ENCODE measurements at regions not wholly inside any gene's neighbourhood (a gene's known extent, or its start where the extent isn't known, plus 50 kb on each side); places are given as distances from the start of the nearest gene placed in this dataset.

GRCh38 chr12:58270966-58271705 lies 329.8 kb downstream of the ATP23 start:
- ATAC-seq, result no peak

- no peak for ATAC-seq
Observed at GRCh38 chr12:58272461-58272860, 331.1 kb downstream of the ATP23 start.

- ATAC-seq, result no peak
Observed at GRCh38 chr12:58277231-58277630, 335.9 kb downstream of the ATP23 start.

GRCh38 chr12:58283553-58283952 lies 342.2 kb downstream of the ATP23 start:
- ATAC-seq, result no peak

GRCh38 chr12:58285551-58285950 lies 344.2 kb downstream of the ATP23 start:
- no peak for ATAC-seq

GRCh38 chr12:58286353-58286752 lies 345.0 kb downstream of the ATP23 start:
- ATAC-seq, result no peak

- no peak for ATAC-seq
Observed at GRCh38 chr12:58288190-58288589, 346.8 kb downstream of the ATP23 start.

- no peak for ATAC-seq
Observed at GRCh38 chr12:58291106-58291505, 349.7 kb downstream of the ATP23 start.

- no peak for ATAC-seq
Observed at GRCh38 chr12:58293308-58293982, 352.1 kb downstream of the ATP23 start.

- ATAC-seq, result no peak
Observed at GRCh38 chr12:58295268-58295667, 353.9 kb downstream of the ATP23 start.

GRCh38 chr12:58296863-58297262 lies 355.5 kb downstream of the ATP23 start:
- no peak for ATAC-seq

- ATAC-seq, result no peak
Observed at GRCh38 chr12:58298803-58299202, 357.4 kb downstream of the ATP23 start.

GRCh38 chr12:58299371-58299770 lies 358.0 kb downstream of the ATP23 start:
- ATAC-seq, result no peak

GRCh38 chr12:58301038-58301729 lies 359.8 kb downstream of the ATP23 start:
- no peak for ATAC-seq

GRCh38 chr12:58301730-58302122 lies 360.4 kb downstream of the ATP23 start:
- no peak for ATAC-seq

- peak; percentile 50 for ATAC-seq
Observed at GRCh38 chr12:58302487-58303011, 361.2 kb downstream of the ATP23 start.

- no peak for ATAC-seq
Observed at GRCh38 chr12:58306266-58307000, 365.1 kb downstream of the ATP23 start.

GRCh38 chr12:58309806-58310205 lies 368.4 kb downstream of the ATP23 start:
- ATAC-seq, result peak; percentile 89

- no peak for ATAC-seq
Observed at GRCh38 chr12:58310368-58310767, 369.0 kb downstream of the ATP23 start.

GRCh38 chr12:58310809-58311622 lies 369.6 kb downstream of the ATP23 start:
- ATAC-seq, result peak; percentile 90

- no peak for ATAC-seq
Observed at GRCh38 chr12:58313091-58313855, 371.9 kb downstream of the ATP23 start.

All from esophagus mucosa (tissue), 1 donor.